ENCODE measurements at regions not wholly inside any gene's neighbourhood (a gene's known extent, or its start where the extent isn't known, plus 50 kb on each side); places are given as distances from the start of the nearest gene placed in this dataset.

DNA sequence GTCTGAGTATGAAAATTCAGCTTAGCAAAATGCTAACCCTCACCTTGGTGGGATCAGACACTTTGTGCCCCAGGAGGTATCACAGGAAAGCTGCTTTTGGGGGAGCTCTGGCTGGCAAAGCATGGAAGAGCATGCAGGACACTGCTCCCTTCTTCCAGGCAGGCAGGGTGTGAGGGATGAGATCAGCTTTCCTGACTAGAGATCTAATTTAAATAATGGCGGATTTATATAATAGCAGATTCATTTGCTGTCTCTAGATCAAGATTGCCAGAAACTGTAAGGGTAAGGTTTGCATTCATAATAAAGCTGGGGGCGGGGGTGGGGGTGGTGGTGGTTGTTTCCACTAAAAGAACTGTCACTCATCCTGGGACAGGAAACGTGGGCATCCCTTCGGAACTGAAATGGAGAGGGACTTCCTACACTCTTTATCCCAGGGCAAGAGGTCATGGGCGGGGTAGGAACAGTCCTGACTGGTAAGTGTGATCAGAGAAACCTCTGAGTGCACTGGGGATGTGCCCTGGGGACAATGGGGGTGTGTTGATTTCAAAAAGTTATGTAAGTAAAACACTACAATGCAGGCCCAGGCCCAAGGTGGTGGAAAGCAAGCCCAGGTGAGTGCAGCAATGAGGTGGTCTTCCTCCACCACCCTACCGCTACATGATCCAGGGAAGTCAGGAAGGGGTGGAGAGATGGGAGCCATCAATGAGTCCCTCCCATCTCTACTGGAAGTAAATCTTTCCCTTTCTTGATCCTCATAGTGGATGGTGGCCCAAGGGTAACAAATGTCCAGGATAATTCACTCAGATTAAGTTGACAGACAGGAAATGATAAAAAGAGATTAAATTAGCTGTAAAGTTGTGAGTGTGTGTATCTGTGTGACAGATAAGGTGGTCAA is 171.4 kb upstream of the SERPINE2 start:
- no peak for DNase-seq

DNA sequence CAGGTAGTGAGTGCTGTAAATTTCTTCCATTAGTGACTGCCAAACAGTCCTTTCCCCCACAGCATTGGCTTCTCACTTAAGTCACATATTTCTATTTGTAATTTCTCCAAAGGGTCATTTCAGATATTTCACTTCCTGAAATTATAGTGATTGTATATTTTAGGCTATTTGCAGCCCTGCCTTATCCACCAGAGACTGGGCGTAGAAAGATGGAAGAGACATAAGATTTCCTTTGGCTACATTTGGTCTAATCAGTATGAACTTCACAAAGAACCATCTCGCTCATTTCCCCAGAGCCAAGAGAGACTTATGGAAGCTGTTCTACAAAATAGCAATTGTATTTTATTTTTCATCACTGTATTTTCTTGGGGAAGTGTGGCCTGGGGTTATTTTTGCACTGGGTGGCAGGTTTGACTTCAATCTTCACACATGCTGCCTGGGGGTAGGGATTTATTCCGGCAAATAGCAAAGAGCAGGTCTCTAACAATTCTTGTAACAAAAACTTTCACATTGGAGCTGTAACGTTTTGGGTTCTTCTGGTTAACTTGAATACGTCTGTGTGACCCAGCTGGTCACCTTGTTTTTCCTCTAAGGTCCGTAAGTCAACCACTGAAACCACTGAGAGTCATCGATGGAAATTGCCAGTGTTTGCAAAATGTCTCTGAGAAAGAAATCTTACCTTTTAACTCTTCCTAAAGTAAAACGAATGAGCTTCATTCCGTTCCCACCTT is 170.6 kb upstream of the SERPINE2 start:
- DNase-seq: no peak

DNA sequence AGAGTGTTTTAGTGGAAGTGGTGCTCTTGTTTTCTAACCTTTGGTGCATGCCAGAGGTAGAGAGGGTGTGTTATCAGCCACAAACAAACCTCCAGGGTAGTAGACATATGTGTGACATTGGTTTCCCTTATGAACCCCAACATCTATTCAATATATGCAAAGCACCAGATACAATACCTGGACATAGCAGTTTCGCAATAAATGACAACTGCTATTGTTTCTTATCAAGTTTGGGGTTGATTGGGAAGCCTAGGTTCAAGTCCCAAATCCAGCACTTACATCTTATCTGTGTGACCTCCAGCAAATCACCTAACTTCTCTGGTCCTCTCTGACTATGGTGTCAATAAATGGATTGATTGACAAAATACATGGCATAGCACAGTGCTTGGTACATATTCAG is 169.4 kb upstream of the SERPINE2 start:
- no peak for DNase-seq

DNA sequence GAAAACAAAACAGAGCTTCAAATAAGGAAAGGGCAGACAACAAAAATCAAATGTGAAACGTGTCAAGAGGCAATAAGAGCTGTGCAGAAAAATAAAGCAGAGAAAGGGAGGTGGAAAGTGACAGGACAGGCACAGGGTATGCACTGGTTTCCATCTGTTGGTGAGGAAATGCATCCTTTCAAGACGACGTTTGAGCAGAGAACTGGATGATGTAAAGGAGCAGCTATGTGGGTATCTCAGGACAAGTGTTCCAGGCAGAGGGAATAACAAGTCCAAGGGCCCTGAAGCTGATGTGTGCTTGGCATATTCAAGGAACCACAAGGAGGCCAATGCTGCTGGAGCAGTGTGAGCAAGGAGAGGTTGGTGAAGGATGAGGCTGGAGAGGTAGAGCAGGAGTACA is 168.9 kb upstream of the SERPINE2 start:
- no peak for DNase-seq

DNA sequence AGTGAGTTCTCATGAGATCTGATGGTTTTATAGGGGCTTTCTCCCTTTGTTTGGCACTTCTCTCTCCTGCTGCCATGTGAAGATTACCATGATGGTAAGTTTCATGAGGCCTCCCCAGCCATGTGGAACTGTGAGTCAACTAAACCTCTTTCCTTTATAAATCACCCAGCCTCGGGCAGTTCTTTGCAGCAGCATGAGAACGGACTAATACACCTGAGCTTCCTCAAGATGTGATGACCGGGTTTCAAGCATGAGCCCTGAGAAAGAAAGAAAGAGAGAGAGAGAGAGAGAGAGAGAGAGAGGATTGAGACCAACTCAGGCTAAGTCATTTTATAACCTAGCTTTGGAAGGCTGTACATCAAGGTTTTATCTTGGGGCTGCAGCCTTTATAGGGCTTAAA is 167.7 kb upstream of the SERPINE2 start:
- no peak for DNase-seq

DNA sequence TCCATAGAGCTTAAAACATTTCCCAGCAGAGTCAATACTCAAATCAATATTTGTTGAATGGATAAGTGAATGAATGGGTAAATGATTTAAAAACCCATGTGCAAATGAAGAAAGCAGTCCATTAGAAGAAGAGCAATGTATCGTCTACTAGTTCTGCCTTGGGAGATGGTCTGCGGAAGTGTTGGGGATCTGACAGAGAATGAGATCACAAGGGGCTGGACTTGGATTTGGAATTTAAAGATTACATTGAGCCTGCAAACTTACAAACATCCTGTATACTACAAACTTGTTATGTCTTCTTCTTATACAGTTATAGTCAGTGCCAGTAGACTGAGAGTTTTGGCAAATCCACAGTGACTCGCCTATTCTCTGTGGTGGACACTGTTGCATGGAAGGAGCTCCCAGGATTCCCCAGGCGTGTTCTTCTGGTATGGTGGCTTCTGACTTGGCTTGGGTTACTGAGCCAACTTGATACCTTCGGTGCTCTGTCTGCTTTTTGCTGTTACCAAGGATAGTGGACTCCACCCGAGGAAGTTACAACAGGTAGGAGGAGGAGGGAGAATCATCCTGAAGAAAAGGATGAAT is 163.3 kb upstream of the SERPINE2 start:
- no peak for DNase-seq

DNA sequence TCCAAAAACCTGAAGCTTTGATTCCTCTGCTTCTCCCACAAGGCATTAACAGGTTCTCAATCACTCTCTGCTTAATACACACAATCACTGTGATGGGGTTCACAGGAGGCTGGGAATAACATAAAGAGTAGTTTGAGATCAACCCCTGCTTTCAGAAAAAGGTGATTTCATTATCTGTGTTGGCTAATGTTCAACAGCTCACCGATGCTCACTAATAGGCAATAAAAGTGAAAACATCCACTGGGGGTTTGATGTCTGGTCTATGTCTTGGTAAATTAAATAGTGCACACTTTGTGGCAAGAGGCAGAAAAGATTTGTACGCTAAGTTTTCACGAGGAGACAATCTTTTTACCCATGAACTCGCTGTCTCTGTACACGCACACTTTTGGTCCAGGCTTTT is 159.3 kb upstream of the SERPINE2 start:
- no peak for DNase-seq

DNA sequence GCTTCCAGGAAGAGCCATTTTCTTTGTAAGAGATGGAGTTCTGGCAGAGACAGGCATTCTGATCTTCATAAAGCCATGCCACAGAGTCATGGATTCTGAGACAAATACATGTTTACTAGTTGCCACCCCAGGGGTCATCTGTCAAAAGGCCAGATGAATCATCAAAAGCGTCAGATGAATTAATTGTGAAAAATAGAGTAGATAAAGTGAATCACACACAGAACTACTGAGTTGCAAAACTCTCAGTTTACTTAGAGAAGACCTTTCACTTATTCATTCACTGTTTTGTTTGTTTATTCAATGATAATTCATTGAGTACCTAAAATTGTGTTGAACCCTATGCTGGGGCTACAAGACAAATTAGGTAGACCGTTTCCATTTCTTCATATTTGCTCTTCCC is 157.7 kb upstream of the SERPINE2 start:
- no peak for DNase-seq

DNA sequence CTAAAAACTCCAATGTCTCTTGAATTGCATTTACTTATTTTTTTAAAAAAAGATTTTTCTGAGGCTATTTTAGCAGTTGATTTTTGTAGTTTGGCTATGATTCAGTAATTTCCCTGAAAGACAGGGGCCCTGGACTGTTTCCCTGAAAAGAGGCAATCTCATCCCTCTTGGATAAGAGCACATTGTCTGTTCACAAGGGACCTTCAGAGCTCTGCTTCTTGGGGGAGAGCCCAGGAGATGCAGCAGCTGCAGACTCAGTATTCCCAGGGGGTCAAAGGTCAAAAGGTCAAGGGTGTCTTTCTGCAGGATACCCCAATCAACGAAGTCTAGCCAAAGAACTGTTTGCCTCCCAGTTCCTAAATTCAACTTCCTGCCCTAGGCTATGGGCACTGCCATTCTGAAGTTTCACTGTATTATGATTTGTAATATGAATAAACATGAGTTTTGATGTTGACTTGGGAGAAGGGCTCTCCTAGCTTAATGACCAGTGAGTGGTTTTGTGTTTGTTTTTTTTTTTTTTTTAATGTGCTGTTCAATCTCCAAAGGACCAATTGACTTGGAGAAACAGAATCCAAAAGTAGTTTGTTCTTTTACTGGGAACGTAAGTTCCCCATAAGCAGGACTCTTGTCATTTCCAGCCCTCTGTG is 157.0 kb upstream of the SERPINE2 start:
- no peak for DNase-seq

DNA sequence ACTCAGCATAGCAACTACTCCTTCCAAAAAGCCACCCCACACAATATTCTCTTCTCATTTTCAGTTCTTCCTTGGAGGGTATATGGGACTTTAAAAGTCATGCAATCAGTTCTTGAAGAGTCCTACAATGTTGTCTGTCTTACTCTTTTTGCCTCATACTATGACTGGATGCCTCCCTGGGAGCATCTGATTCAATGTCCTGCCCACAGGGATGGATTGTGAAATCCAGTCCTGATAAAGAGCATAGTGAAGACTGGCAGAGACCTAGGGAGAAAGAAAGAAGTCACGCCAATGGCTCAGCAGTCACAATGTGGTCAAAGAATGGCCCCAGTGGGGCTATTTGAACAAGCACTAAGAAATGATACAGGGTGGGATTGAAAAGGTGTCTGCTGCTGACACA is 155.1 kb upstream of the SERPINE2 start:
- no peak for DNase-seq

DNA sequence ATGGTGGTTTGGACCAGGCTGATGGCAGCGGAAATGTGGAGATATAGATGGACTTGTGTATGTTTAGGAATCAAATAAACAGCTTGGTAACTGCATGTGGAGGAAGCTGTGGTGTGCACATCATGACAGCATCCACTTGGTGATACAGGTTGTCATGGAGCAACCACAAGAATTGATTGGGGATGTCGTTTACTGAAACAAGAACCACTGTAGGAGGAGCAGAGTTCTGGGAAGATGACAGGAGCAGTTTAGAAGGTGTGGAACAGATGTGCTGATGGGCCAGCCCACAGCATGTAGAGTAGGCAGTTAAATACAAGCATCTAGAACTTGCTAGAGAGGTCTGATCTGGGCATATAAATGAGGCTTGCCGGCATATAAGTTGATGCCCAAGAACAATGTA is 152.4 kb upstream of the SERPINE2 start:
- no peak for DNase-seq

DNA sequence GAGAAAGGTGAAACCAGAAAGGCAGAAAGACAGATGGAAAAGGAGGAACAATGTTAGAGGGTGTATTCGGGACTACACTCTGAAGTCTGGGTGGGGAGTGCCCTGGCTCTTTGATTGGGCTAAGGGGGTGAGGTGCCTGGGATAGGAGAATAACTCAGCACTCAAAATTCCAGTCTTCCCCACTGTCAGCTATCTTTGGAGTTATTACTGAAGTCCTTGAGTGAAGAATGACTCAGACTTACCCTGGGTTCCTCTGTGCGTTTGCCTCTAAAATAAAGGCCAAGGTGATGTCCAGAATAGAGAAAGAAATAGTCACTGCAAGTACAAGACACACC is 151.8 kb upstream of the SERPINE2 start:
- no peak for DNase-seq

DNA sequence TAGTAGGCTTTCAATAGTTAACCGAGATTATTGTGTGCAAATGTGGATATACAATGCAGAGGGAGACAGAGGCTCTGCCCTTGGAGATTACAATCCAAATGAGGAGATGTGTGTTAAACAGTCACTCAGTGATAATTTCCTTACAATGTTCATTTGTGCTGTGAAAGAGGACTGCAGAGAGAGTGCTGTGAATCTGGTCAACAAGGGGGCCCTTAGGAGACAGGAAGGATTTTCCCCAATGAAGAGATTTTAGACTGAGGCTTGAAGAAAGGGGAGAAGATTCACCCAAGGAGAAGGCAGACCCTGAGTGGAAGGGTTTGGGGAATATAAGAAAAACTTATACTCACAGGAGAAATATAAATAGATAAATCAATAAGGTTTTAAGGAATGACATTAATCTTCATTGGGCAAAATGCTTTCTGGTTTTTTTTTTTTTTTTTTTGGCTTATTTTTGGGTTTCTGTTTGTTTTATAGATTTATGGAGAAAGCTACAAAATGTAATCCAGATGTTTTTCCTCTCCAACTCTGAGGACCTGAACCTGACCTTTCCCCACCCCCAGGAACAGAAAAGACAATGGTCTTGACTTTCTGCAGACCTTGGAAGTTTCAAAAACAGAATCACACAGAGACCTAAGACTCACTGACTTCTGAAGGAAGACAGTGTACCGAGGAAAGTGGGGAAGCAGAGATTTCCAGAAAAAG is 151.3 kb upstream of the SERPINE2 start:
- DNase-seq: no peak

DNA sequence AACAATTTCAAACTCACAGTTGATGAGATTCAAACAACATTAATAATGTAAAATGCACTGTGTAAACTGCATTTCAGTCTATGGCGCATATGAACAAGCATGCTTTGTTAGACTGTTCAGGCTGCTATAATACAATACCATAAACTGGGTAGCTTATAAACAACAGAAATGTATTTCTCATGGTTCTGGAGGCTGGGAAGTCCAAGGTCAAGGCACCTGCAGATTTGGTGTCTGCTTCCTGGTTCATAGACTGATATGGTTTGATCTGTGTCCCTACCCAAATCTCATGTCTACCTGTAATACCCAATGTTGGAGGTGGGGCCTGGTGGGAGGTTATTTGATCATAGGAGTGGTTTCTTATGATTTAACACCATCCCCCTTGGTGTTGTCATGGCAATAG is 148.1 kb upstream of the SERPINE2 start:
- DNase-seq: no peak

DNA sequence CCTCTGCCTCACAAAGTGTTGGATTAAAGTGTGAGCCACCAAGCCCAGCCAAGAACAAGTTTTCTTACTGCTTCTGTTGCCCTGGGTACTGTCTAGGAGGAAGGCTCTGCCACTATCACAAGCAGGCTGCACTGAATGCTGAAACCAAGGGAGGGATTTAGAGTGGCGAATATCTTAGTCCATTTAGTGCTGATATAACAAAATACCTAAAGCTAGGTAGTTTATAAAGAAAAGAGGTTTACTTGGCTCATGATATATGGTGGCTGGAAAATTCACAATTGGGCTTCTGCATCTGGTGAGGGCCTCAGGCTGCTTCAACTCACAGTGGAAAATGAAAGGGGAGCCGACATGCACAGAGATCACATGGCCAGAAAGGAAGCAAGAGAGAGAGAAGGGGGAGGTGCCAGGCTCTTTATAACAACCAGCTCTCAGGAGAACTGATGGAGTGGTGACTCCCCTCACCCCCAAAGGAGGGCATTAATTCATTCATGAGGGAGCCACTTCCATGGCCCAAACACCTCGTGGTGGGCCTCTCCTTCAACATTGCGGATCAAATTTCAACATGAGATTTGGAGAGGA is 146.0 kb upstream of the SERPINE2 start:
- no peak for DNase-seq

DNA sequence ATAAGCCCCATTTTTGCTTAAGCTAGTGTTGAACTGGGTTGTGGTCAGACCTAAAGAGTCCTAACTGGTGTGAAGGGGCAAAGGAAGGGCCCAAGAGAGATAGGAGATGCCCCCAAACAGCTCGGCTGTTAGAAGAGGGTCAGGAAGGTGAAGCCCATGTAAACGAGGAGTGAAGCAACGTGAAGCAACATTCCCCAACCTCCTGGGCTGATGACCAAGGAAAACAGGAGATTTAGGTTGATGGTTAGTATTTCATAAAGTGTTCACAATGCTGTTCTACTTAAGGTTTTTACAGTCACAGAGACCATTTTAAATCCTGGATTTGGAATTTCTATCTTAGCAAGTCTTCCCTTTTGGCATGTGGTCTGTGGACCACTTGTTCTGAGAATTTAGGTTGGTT is 144.0 kb upstream of the SERPINE2 start:
- DNase-seq: no peak

DNA sequence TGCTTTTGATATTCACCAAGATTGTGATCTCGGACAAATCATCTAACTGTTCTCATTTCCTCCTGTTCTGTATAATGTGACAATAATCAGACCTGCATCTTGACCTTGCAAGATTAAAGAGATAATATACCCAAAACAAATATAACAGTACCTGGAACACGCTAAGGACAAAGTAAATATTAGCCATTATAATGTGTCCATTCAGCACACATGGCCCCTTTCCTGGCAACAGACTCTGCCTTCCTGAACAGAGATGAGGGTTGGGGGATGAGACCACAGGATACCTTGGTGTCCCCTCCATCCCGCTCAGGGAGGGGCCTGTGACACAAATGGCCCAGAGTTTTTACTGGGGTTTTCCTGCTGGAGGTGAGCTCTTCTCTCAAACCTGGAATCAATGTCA is 143.4 kb upstream of the SERPINE2 start:
- no peak for DNase-seq

DNA sequence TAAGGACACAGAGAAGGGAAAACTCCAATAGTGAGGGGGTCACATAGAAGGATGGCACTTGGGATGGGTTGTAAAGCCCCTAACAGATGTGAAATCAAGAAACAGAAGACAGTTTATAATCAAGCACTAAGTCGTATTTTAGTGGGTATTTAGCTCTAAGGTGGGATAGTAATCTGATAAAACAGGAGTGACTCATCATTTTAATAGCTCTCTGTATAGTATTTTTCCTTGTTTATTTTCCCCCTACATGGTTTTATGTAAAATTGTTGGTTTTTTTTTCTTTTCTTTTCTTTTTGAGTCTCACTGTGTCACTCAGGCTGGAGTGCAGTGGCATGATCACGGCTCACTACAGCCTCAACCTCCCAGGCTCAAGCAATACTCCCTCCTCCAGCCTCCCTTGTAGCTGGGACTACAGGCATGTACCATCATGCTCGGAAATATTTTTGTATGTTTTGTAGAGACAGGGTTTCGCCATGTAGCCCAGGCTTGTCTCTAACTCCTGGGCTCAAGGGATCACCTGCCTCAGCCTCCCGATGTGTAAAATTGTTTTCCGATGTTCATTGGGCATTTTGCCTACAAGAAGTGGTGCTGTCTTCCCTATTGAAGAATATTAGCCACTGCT is 142.6 kb upstream of the SERPINE2 start:
- DNase-seq: no peak

DNA sequence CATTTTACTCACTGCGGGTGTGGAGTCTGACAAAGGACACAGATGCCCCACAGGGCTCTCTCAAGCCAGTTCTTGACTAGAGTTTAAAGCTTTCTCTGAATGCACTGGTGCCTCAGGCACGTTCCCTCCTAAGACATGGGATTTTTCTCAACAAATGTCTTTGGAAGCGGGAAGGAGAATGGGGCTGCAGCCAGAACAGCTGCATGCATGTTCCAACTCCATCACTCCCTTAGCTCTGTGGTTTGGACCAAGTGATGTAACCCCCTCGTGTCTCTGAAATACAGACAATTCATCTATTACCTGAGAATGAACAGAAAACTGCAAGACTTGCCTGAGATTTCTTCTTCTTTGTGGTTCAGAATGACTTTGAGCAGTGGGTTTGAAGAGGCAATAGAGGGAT is 141.7 kb upstream of the SERPINE2 start:
- DNase-seq: no peak

DNA sequence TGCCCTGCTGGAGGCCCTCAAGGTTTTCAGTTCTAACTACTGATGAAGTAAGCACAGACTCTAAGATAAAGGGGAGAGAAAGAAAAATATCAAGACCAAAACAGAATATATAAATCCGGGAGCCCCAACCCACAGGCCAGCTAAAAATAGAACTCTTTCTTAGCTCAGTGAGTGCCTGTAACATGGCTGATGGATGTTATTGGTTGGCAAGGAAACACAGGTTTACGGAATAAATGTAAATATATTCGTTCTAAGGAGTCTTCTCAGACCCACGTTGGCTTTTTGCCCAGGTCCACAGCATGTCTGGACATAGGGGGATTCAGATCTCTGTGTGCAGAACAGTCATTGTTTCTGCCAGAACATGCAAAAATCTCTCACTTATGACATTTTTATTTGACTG is 139.0 kb upstream of the SERPINE2 start:
- DNase-seq: no peak

DNA sequence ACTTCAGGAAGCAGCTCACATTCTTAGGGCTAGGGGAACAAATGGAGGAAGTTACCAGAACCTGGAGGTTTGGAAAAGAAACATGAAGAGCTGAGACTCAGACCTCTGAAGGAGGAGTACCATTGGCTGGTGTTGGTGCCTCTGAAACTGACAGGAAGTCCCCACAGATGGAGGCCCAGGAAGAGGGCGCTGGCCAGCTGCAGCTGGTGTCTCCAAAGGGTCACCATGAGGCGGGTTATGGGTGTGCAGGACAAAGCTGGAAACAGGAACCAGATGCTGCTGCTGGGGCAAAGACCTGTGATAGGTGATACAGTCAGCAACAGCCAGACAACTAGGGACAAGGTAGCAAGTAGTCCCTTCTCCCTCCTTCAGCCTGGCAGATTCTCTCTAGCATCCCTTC is 136.5 kb upstream of the SERPINE2 start:
- DNase-seq: no peak

DNA sequence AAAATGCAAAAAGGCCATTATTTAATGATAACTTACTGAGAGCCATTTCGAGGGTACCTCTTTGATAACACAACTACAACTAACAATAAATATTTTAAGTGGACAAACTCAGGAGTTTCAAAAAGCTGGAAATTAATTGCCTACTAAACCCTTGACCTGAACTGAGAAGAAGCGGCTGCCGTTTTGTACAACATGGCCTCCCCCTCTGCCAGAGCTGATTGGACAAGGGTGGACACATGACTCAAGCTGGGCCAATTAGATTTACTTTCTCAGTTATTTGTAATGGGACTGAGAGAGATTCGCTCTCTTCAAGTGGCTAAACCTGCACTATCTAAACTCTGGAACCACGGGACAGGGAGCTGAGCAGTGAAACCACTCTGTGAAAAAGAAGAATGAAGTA is 135.9 kb upstream of the SERPINE2 start:
- DNase-seq: no peak

Data from CD4-positive, alpha-beta T cell treated with Interleukin-17A for 4 hours (primary cell).